ENCODE measurements at regions not wholly inside any gene's neighbourhood (a gene's known extent, or its start where the extent isn't known, plus 50 kb on each side); places are given as distances from the start of the nearest gene placed in this dataset.

DNA sequence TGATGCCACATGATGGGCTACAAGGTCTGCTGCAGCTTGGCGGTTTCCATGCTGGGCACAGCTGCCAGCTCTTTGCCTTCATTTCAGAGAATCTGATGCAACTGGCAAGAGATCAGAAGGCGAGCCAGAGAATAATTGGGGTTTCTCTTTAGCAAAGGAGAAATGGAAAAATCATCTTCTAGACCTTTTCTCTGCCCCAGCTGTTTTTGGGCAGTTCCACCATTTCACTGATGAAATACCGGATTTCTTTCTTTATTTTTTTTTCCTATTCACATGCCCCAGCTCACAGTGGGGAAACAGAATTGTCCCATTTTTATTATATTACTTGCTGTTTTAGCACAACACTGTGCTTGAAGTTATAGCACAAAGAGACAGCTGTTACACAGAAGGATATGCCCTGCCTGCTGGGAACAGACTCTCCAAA is 439.3 kb upstream of the GOT2 start:
- TF ChIP-seq, protein P1, sequence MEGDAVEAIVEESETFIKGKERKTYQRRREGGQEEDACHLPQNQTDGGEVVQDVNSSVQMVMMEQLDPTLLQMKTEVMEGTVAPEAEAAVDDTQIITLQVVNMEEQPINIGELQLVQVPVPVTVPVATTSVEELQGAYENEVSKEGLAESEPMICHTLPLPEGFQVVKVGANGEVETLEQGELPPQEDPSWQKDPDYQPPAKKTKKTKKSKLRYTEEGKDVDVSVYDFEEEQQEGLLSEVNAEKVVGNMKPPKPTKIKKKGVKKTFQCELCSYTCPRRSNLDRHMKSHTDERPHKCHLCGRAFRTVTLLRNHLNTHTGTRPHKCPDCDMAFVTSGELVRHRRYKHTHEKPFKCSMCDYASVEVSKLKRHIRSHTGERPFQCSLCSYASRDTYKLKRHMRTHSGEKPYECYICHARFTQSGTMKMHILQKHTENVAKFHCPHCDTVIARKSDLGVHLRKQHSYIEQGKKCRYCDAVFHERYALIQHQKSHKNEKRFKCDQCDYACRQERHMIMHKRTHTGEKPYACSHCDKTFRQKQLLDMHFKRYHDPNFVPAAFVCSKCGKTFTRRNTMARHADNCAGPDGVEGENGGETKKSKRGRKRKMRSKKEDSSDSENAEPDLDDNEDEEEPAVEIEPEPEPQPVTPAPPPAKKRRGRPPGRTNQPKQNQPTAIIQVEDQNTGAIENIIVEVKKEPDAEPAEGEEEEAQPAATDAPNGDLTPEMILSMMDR (IDR thresholded peaks at IDR 0.05; ENCODE audit: insufficient read depth, low read length), result no peak
- DNase-seq (ENCODE audit: low read depth), result no peak

DNA sequence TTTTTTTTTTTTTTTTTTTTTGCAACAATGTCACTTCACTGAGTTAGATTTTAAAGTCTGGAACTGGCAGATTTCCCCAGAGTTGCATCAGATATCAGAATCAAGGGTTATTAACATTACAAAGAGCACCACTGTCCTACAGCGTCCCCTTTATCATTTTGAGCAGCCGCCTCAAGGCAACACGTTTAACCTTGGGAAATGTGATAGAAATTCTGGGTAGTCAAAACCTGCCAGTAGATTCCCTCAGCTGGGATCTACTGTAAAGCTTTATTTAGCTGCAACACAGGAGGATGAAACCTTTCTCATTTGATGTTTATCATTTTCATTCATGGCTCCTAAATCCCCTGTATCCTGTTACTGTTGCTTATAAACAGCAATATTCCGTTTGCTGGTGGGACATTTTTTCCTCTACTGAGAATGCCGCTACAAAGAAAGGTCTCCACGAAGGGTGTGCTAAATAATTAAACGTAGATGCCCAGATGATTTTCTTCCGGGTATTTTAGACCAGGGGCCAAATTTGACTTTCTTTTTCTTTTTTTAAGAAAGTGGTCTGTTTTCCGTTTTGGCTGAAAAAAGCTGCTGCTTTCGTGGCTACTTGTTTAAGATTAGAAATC is 436.1 kb upstream of the GOT2 start:
- DNase-seq (ENCODE audit: low read depth), result no peak

More for the DNA sequence above, 439.3 kb upstream of the GOT2 start:
- H3K4me3 ChIP-seq (ENCODE audit: low read depth, low read length), result no peak overlapping the region

DNA sequence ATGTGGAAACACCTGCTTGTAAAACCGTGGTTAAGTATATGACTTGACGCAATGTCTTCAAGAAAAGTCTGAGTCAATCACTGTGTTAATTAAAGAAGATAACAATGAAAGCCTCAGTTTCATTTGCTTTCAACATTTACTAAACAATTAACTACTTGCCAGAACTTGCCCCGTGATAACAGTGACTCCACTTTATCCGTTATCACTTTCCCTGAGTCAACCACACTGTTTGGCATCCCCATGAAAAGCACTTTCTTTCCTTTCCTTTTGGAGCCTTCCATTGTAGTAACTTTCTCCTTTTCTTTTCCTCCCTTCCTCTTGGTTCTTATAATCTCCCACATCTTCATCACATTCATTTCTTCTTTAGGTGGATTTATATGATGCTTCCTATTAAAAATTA is 435.1 kb upstream of the GOT2 start:
- TF ChIP-seq, protein P1 (IDR thresholded peaks at IDR 0.05; ENCODE audit: insufficient read depth, low read length), result no peak
- no peak overlapping the region for H3K4me3 ChIP-seq (ENCODE audit: low read depth, low read length)
- DNase-seq (ENCODE audit: low read depth), result no peak

More for the DNA sequence above, 436.1 kb upstream of the GOT2 start:
- TF ChIP-seq, protein P1 (IDR thresholded peaks at IDR 0.05; ENCODE audit: insufficient read depth, low read length), result no peak
- H3K4me3 ChIP-seq (ENCODE audit: low read depth, low read length), result no peak overlapping the region

DNA sequence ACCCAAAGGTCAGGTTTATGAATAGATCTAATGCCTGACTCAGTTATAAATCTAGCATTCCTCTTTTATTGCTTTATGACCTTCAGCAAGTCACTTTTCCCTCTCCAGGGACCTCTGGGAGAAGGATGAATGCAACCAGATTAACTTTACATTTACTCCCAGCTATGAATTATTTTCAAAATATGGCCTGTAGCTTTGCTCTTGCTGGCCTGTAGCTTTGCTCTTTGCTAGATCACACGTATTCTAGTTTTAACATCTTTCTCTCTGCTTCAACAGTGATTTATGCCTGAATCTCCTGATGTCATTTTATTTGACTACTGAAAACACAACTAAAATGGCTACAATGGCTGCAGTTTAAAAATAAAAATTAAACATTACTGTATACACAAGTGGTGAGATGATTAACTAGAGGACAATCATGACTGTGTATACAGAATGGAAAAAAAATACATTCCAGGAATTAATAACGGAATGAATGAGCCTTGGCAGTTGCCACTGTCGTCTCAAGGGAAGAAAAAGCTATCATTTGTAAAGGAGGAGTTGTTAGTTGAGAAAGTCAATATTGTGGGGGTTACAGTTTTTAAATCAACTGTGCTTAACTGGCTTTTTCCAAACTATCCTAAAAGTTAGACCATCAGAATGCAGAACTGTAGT is 434.5 kb upstream of the GOT2 start:
- TF ChIP-seq, protein P1 (IDR thresholded peaks at IDR 0.05; ENCODE audit: insufficient read depth, low read length), result no peak
- no peak for DNase-seq (ENCODE audit: low read depth)
- no peak overlapping the region for H3K4me3 ChIP-seq (ENCODE audit: low read depth, low read length)

DNA sequence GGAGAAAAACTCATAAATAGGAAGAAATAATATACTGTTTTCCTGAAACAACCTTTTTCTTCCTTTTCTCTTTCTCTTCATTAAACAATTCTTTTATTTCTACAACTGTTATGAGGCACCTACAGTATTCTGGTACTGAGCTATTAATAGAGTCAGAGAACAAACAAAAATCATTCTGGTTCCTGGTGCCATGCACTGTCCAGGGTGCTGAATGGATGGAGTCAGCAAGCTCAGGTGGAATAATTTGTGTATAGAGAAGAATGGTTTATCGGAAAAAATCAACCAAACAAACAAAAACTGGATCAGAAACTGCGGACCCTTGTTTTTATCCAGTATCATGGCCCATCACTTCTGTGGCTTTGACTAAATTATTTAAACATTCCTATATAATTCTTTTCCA is 430.3 kb upstream of the GOT2 start:
- DNase-seq (ENCODE audit: low read depth), result no peak
- TF ChIP-seq, protein P1 (IDR thresholded peaks at IDR 0.05; ENCODE audit: insufficient read depth, low read length), result no peak
- no peak overlapping the region for H3K4me3 ChIP-seq (ENCODE audit: low read depth, low read length)

DNA sequence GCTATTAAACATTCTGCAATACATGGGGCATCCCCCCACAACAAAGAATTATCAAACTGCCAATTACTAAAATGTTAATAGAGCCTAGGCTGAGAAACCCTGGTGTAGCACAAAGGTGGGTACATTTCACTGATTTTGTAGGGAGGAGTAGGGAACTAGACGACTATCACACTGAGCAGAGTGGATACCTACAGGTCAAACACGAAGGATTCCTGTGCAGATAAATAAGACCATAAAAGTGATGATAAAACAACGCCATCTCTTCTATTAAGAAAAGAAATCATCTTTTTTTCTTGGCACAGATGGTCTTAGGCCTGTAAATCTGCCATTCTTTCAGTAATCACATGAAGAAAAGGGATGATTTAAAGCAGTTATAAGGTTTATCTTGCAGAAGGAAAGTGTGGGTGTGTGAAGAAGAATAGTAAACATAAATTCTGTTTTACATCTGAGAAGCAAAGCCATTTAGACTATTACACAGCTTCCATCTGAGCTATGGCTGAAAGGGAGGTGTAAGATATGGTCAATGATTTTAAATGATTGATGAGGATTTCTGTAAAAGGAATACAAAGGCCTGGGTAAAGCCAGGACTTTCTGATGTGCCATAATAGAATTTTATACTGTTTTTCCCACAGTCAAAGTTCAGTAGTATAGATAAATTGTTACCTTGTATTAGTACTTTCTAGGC is 429.4 kb upstream of the GOT2 start:
- no peak overlapping the region for H3K4me3 ChIP-seq (ENCODE audit: low read depth, low read length)
- DNase-seq (ENCODE audit: low read depth), result no peak
- TF ChIP-seq, protein P1 (IDR thresholded peaks at IDR 0.05; ENCODE audit: insufficient read depth, low read length), result no peak
